Right hindlimb (tissue), 1 donor: ENCODE measurements at regions not wholly inside any gene's neighbourhood (a gene's known extent, or its start where the extent isn't known, plus 50 kb on each side); places are given as distances from the start of the nearest gene placed in this dataset.
"Not testable (repeated sequence)": the region's sequence is repeated elsewhere in the genome, so short reads cannot be mapped to it uniquely, and the experiment has no call there.

ENCODE experiments used
- DNase-seq: peaks from one replicate; pipeline ENCODE4 v3.0.0-alpha.2; 2018

GRCh38 chr11:57871231-57871630 lies 109.6 kb downstream of the CTNND1 start:
- no peak for DNase-seq

DNA sequence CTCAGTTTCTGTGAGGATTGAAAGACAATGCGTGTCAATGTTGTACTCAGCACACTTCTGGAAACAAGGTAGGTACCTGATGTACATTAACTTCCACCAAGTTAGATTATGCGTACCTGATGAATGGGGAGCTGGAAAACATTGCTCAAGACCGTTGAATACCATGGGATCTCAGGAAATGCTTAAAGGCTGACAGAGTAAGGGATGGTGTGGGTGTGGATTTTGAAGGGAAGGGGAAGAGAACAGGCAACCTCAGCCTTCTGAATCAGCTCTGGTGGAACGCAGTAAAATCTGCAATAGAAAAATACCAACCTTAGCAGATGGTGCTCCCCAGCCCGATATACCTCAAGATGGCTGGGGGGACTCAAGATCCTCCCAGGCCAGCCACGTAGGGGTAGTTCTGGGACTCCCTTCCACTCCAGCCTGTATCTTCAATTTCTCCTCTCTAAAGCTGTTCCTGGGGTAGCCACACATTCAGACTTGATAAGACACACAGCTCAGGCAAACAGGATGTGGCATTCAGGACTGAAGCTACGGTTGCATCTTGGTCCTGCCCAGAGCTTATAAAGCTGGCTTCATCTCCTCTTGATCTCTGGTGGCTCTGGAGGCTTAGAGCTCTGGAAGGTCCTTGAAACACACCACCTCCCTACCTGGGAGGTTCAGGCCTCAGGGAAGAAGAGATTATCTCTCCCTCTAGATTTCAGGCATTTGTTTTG lies 111.8 kb downstream of the CTNND1 start:
- DNase-seq, result no peak

DNA sequence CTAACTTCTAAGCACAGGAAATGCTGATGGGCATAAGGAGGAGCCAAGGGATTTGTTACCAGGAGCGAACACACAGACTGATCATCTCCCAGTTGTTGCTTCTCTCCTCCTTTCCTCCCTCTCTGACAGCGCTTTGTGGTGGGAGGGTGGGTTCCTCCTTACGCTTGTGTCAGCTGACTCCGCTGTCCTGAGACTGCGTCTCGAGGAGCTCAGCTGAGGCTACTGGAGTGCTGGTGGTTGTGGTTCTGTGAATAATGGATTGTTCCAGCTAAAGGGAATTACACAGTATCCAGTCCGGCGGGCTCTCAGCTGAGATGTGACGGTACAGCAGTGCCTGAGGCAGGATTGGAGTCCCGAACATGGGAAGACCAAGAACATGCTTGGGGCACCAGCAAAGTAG lies 113.4 kb downstream of the CTNND1 start:
- DNase-seq, result no peak

- DNase-seq, result no peak
These were observed 120.0 kb downstream of the CTNND1 start for GRCh38 chr11:57881647-57882046.

DNA sequence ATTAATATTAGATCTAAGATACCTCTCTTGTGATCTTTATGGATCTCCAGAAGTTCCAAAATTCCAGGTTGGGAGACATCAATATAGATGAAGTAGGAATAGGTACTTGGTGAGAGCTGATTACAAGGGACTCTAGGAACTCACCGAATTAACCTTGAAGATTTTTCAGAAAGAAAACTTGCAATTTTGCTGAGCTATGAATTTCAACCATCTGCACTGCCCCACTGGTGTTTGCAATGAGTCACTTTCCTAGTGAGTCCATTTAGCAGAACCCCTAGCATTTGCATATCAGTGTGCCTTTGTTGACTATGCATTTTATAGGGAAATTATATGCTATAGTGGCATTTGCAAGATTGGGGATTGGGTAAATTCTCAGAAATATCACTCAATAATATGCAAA lies 122.0 kb downstream of the CTNND1 start:
- DNase-seq, result no peak

DNA sequence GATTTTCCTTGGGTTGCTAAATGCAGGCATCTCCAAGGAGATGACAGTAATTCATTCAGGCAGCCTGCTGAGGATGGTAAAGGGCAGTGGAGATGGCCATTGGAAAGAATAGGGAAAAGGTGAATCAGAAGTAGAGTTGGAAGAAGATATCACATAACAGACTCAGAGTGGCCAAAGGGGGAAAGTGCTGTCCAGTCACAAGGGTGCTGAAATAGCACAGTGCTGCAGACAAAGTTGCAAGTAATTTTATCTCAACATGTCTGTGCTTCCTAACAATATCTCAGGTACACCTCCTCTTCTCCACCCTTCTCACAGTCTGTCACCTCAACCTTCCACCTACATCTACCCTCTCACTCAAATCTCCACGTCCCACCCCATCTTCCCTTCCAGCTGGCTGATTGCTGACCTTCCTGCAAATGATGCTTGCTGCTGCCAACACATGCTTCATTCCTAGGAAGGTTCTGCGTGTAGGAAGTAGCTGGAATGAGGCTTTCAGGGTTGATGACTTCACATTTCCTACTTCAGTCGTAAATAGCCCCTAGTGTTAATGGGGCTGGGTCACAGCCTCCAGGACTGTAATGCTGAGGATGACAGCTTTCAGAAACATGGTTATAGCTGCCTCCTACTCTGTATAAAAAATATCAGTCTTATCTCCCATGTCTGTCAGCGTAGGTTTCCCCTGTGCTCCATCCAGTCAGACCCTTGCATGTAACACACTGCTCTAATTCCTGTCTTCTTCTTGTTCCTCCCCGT lies 123.9 kb downstream of the CTNND1 start:
- DNase-seq, result peak; percentile 26

DNA sequence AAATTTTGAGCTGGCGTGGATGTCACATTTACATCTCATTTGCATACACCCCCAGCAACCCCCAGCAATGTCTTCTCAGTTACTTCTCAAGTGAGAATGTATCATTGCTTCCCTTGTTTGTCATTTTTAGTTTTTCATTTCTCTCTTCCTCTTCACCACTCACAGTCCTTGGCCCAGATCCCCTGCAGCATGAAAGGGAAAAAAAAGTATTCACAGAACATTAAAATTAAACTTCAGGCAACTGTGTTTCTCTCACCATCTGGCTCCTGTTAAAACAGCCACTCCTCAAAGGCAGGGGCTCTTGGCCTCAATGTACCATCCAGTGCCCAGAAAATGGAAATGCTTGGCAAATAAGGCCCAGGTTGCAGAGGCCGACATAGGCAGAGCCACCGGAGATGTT lies 126.8 kb downstream of the CTNND1 start:
- no peak for DNase-seq

- no peak for DNase-seq
These were observed 128.9 kb downstream of the CTNND1 start for GRCh38 chr11:57890521-57890920.

DNA sequence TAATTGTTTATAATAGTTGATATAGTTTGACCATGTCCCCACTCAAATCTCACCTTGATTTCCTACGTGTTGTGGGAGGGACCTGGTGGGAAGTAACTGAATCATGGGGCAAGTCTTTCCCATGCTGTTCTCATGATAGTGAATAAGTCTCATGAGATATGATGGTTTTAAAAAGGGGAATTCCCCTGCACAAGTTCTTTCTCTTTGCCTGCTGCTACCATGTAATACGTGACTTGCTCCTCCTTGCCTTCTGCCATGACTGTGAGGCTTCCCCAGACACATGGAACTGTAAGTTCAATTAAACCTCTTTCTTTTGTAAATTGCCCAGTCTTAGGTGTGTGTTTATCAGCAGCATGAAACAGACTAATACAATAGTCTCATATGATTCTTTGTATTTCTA lies 130.5 kb upstream of the OR9Q1 start:
- not testable (repeated sequence) for DNase-seq

GRCh38 chr11:57896361-57897145 lies 127.1 kb upstream of the OR9Q1 start:
- no peak for DNase-seq

- DNase-seq, result no peak
These were observed 124.3 kb upstream of the OR9Q1 start for GRCh38 chr11:57899378-57899777.

GRCh38 chr11:57900320-57900719 lies 123.4 kb upstream of the OR9Q1 start:
- no peak for DNase-seq

- DNase-seq, result no peak
These were observed 122.4 kb upstream of the OR9Q1 start for GRCh38 chr11:57901278-57901677.

- no peak for DNase-seq
These were observed 121.9 kb upstream of the OR9Q1 start for GRCh38 chr11:57901756-57902155.

- no peak for DNase-seq
These were observed 120.7 kb upstream of the OR9Q1 start for GRCh38 chr11:57903011-57903410.

DNA sequence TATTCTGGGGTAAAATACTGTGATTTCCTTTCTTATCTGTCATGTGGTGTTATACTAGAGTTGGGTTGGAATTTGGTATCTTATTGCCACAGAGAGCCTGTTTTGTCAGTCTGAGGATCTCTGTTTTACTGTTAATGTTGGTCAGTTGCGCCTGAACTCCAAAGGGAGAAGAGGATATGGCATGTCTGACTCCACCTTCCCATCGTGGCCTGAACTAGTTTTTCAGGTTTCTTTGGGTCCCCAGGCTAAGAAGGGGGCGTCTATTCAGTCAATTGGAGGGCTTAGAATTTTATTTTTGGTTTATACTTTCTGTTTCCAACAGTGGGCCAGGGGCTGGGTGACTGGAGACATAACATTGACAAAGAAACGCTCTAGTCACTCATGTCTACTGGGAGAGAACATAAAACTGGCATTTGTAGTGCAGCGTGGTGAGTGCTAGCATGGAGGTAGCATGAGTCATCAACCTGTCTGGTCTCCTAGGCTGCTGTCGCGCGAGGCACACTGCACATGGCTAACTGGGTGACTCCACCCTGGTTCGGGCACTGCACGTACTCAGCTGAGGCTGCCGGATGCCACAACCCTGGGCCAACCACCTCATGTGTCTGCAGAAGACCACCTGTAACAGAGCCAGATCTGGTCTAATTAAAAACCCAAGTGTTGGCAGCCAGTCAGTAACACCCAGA lies 120.1 kb upstream of the OR9Q1 start:
- DNase-seq, result no peak

DNA sequence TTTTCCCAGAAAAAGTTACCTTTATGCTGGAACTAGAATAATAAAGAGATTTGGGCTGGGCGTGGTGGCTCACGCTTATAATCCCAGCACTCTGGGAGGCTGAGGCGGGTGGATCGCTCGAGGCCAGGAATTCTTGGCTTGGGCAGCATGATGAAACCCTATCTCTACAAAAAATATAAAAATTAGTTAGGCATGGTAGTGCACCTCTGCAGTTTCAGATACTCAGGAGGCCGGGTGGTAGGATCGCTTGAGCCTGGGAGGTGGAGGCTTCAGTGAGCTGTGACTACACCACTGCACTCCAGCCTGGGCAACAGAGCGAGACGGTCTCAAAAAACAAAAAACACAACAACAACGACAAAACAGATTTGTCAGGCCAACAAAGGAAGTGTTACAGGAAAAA lies 119.3 kb upstream of the OR9Q1 start:
- no peak for DNase-seq

- DNase-seq, result no peak
These were observed 118.2 kb upstream of the OR9Q1 start for GRCh38 chr11:57905439-57905838.

GRCh38 chr11:57908399-57908798 lies 115.3 kb upstream of the OR9Q1 start:
- DNase-seq, result not testable (repeated sequence)

DNA sequence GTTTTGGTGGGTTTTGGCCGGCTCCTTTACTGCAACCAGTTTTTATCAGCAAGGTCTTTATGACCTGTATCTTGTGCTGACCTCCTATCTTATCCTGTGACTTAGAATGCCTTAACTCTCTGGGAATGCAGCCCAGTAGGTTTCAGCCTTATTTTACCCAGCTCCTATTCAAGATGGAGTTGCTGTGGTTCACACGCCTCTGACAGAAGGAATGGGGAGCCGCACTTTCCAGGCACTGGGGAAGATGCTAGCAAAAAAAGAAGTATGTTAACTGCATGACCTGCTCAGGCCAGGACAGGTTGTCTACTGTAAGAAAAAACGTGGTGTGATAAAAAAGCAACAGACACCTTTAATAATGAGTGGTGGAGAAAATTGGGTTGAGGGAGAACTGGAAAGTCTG lies 112.2 kb upstream of the OR9Q1 start:
- DNase-seq, result not testable (repeated sequence)

DNA sequence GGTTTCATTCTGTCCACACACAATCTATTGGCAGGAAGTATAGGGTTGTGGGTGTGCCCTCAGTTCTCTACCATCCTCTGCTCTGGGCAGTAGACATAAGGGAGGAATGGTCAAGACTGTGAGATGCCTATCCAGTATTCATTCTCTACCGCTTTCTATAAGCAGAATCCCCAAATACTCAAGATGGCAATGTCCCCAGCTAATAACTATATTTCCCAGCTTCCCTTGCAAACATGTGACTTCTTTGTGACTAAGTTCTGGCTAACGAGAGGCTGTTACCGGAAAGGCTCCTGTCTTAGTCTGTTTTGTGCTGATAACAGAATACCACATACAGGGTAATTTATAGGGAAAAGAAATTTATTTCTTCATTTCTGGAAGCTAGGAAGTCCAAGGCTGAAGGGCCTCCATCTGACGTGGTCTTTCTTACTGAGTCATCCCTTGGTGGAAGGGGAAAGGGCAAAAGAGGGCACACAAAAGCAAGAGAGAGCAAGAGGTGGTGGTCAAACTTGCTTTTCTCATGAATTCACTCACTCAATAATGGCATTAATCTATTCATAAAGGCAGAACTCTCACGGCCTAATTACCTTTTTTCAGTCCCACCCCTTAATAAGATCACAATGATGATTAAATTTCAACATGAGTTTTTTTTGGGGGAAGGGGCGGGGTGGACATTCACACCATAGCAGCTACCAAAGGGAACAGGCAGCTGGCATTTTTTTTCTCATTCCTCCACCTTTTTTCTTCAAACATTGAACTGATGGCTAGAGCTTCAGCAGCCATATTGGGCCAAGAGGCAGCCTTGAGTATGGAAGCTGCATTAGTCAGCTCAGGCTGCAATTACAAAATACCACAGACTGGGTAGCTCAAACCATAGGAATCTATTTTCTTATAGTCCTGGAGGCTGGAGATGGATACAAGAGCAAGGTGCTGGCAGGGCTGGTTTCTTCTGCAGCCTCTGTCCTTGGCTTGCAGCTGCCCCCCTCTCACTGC lies 109.7 kb upstream of the OR9Q1 start:
- no peak for DNase-seq

- DNase-seq, result no peak
These were observed 106.0 kb upstream of the OR9Q1 start for GRCh38 chr11:57917632-57918031.
